K562 (cell line): ENCODE measurements at regions not wholly inside any gene's neighbourhood (a gene's known extent, or its start where the extent isn't known, plus 50 kb on each side); places are given as distances from the start of the nearest gene placed in this dataset.

ENCODE experiments used
- NFYB ChIP-seq: IDR thresholded peaks from 2 replicates; pipeline ENCODE4 v1.6.1; 2011; ENCODE audit warnings: mild to moderate bottlenecking, moderate library complexity; ENCODE audit not compliant: insufficient read length; ENCODE audit errors: extremely low read depth
- POLR2A ChIP-seq: fragments of 450-650 bp; conservative IDR thresholded peaks from 2 replicates; pipeline ENCODE4 v1.6.1; 2016
- SAP30 ChIP-seq: fragments of 200-600 bp; sonication (generic); IDR thresholded peaks from 2 replicates; pipeline ENCODE4 v1.6.1; 2012; ENCODE audit warnings: borderline replicate concordance, low read depth, mild to moderate bottlenecking, moderate library complexity, low read length, control low read depth, inconsistent platforms; ENCODE audit not compliant: insufficient read depth, poor library complexity, severe bottlenecking
- SMARCE1 ChIP-seq: fragments of 450-650 bp; IDR thresholded peaks from 2 replicates; pipeline ENCODE4 v1.7.1; 2016; ENCODE audit warnings: mild to moderate bottlenecking
- TBL1XR1 ChIP-seq, 2 experiments: IDR thresholded peaks; 2 replicates each; pipeline ENCODE4 v1.6.1; 2012; ENCODE audit warnings: improper control_type of control experiment in 2 of 2, low read length in 2 of 2, mild to moderate bottlenecking in 1 of 2
- ZNF232 ChIP-seq: sonication (generic); formaldehyde crosslinking; IDR thresholded peaks from 2 replicates; pipeline ENCODE4 v1.8.0; 2022; ENCODE audit warnings: mild to moderate bottlenecking, missing genetic modification reagents
- ZNF507 ChIP-seq: conservative IDR thresholded peaks from 2 replicates; pipeline ENCODE4 v1.6.1; 2017; ENCODE audit warnings: missing genetic modification characterization, missing compliant biosample characterization
- TF ChIP-seq, protein P1 (sequence below), 3 experiments: IDR thresholded peaks in 2 of 3; conservative IDR thresholded peaks in 1 of 3; 2 replicates each; pipeline ENCODE4 v1.5.1; 2011 to 2012; ENCODE audit warnings: low read length in 3 of 3, mild to moderate bottlenecking in 3 of 3, control low read depth in 2 of 3, improper control_type of control experiment in 1 of 3, inconsistent platforms in 1 of 3, low read depth in 1 of 3, mixed read lengths in 1 of 3, moderate library complexity in 1 of 3; ENCODE audit not compliant: insufficient read depth in 2 of 3
- TF ChIP-seq, protein P2 (sequence below): sonication (generic); formaldehyde crosslinking; IDR thresholded peaks from 2 replicates; pipeline ENCODE4 v1.8.1; 2023; ENCODE audit warnings: mild to moderate bottlenecking, missing genetic modification reagents

DNA sequence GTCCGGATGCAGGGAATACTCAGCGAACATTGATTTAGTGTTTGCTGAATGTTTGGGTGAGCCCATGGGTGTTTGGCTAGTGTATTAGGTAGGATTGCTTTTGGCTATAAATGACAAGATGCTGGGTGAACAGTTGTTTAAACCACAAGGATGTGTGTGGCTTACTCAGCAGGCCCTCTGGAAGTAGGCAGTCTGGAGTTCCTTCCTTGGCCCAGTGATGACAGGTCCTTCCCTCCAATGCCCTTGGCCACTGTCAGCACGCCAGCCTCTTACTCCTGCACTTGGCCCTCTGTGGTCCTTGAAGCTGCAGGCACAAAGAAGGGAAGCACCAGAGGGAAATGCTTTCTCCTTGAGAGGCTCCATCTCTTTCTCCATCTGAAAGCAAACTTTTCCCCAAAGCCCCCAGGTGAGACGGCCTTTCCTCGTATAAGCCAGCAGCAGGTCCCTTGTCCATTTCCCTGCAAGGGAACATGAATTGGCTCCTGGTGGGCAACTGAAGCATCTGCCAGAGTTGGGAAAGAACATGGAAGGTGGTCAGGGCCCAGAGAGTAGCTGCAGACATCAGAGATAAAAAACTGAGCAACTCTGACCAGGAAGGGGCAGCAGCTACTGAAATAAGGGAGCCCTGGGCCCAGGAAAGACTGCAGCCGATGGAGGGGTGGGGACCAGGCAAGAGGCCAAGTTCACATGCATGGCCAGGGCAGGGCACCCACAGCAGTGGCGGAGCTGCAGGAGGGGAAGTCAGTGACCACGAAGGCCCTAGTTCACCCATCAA is 105.0 kb downstream of the TPRA1 start:
- no peak for TF ChIP-seq ZNF232
- no peak for TF ChIP-seq POLR2A
- TF ChIP-seq, protein P1, sequence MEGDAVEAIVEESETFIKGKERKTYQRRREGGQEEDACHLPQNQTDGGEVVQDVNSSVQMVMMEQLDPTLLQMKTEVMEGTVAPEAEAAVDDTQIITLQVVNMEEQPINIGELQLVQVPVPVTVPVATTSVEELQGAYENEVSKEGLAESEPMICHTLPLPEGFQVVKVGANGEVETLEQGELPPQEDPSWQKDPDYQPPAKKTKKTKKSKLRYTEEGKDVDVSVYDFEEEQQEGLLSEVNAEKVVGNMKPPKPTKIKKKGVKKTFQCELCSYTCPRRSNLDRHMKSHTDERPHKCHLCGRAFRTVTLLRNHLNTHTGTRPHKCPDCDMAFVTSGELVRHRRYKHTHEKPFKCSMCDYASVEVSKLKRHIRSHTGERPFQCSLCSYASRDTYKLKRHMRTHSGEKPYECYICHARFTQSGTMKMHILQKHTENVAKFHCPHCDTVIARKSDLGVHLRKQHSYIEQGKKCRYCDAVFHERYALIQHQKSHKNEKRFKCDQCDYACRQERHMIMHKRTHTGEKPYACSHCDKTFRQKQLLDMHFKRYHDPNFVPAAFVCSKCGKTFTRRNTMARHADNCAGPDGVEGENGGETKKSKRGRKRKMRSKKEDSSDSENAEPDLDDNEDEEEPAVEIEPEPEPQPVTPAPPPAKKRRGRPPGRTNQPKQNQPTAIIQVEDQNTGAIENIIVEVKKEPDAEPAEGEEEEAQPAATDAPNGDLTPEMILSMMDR (IDR thresholded peaks at IDR 0.05 in 2 of 3, conservative IDR thresholded peaks at IDR 0.05 in 1 of 3; ENCODE audit: insufficient read depth in 2 of 3, low read depth in 1 of 3, low read length in 3 of 3), result no peak
- no peak for TF ChIP-seq SMARCE1
- no peak for TF ChIP-seq SAP30
- TF ChIP-seq TBL1XR1 (IDR thresholded peaks at IDR 0.05; ENCODE audit: low read length in 2 of 2), result no peak
- TF ChIP-seq, protein P2, sequence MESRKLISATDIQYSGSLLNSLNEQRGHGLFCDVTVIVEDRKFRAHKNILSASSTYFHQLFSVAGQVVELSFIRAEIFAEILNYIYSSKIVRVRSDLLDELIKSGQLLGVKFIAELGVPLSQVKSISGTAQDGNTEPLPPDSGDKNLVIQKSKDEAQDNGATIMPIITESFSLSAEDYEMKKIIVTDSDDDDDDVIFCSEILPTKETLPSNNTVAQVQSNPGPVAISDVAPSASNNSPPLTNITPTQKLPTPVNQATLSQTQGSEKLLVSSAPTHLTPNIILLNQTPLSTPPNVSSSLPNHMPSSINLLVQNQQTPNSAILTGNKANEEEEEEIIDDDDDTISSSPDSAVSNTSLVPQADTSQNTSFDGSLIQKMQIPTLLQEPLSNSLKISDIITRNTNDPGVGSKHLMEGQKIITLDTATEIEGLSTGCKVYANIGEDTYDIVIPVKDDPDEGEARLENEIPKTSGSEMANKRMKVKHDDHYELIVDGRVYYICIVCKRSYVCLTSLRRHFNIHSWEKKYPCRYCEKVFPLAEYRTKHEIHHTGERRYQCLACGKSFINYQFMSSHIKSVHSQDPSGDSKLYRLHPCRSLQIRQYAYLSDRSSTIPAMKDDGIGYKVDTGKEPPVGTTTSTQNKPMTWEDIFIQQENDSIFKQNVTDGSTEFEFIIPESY, result no peak
- TF ChIP-seq ZNF507 (tag), result no peak
- TF ChIP-seq NFYB, result no peak
